Anterior cingulate cortex (tissue), 58 donors: ENCODE measurements at regions not wholly inside any gene's neighbourhood (a gene's known extent, or its start where the extent isn't known, plus 50 kb on each side); places are given as distances from the start of the nearest gene placed in this dataset.
"Not testable (repeated sequence)": the region's sequence is repeated elsewhere in the genome, so short reads cannot be mapped to it uniquely, and the experiment has no call there.

Source experiments
- DNase-seq, 58 donors: peaks; one replicate each; lab custom pipeline; 2025; lab: John Stamatoyannopoulos, UW

DNA sequence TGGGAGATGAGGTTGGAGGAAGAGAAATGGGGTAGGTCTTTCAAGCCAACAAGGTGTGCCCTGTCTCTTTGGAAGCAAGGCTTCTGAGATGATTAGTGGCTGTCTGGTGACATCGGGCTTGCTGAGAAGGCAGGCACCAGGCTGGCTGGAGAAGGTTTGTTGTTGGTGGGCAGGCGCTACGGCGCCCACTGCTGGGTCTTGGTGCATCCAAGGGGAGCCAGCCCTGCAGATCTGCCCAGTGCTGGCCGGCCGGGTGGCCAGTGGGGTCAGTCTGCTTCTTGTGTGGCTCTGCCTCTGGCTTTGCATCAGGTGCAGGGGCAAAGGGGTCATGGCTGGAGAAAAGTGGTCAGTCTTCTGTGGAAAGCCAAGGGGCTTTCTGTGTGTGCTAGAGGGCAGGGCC, 126.2 kb downstream of the TLR5 start:
- no peak for DNase-seq

DNA sequence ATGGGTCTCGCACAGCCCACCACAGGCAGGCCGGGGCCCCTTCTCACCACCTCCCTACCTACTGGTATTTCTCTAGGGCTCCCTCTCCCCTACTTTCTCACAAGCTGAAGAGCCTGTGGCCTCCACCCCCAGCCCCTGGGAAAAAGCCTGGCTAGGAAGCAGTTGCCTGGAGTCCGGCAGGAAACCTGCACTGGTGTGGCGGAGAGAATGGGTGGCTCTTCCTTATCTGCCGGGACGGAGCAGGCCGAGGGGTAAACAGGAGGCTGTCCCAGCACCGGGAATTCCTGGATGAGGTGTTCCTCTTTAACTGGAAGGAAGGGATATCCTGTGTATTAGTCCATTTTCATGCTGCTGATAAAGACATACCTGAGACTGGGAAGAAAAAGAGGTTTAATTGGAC, 125.8 kb downstream of the TLR5 start:
- DNase-seq: no peak

DNA sequence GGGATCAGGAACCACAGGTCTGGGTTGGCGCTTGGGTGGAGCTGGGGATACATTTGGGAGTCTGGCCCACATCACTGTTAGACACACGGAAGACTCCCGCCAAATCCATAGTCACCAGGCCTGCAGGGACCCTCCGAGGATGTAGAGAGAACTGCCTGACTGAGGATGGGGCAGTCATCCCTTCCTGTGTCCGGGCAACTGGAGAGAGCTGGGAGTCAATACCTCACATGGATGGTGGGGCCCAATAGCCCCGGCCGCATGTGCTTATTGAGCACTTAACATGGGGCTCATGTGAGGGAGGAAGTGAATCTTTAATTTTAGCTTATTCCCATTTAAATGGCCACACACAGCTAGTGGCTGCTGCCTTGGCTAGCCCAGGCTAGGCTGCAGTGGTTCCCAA, 124.5 kb downstream of the TLR5 start:
- no peak for DNase-seq

DNA sequence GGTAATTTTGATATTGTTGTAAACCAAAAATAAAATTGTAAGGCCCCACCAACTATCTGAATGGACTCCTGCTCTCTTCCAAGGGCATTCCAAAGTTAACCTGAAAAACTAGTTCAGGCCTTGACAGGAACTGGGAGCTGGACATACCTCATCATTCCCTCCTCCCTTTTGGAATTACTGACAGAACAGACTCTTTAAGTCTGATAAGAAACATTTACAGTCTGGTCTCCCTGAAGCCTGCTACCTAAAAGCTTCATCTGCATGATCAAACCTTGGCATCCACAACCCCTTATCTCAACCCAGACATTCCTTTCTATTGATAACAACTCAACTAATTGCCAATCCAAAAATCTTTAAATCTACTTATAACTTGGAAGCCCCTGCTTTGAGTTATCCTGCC, 123.8 kb downstream of the TLR5 start:
- no peak for DNase-seq

DNA sequence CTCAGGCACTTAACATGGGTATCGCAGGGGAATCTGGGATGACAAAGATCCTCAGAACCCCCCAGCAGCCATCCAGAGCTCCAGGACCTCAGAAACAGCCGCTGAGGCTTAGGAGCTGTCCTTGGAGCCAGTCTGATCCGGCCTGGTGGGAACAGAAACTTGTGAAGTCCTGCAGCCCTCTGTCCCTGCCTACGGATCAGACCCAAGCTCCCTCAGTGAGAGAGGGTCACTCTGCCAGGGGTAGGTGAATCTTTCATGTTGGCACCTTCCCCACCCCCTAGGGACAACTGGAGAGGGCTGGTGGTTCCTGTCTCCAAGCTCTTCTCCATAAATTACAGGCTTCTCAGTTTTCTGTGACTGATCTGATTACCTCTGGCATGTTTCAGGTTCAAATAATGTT, 122.3 kb downstream of the TLR5 start:
- DNase-seq: no peak

DNA sequence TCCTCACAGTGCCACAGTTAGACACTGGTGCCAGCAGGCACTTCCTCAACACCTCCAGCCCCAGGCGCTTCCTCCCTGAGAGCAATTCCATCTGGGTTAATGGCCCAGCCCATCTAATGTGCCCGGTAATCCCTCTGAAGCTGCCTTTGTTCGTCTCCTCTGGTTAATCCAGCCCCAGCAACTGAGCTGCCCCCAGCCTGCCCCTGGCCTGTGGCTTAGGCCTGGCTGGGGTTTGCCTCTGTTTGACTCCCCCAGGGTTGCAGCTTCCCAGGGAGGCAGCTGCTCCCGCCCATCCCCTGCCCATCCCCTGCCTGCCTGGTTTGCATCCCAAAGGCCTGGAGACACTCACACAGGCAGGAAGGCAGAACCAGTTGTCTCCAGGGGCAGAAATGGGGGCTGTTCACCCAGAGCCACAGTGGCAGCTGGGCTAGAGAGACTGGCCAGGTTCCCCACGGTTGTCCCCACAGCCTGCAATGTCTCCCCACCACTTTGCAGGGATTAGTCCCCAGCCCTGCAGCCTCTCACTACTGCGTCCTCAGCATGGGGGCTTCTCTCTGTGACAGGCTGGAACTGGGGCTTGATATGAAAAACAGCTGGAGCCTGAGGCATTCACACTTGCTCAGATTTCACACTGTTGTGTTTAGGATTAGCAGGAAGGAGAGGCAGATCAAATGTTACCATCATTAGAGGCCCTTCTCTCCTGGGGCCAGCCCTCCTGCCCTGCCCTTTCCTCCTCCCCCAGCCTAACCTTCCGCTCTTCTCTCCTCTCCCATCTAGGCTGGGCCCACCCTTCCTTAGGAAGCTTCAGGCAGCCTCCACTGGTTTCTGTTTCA, 120.2 kb downstream of the TLR5 start:
- DNase-seq: no peak

DNA sequence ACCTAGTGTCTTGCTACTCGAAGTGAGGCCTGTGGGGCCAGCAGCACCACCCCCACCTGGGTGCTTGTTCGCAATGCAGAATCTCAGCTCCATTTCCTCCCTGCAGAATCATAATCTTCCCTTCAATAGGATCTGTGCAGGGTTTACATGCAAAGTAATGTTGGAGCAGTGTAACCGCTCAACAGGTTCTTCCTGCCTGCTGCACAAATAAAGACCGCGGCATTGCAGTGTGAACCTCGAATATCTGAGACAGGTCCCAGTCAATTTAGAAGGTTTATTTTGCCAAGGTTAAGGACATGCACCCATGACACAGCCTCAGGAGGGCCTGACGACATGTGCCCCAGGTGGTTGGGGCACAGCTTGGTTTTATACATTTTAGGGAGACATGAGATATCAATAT, 119.2 kb downstream of the TLR5 start:
- no peak for DNase-seq

DNA sequence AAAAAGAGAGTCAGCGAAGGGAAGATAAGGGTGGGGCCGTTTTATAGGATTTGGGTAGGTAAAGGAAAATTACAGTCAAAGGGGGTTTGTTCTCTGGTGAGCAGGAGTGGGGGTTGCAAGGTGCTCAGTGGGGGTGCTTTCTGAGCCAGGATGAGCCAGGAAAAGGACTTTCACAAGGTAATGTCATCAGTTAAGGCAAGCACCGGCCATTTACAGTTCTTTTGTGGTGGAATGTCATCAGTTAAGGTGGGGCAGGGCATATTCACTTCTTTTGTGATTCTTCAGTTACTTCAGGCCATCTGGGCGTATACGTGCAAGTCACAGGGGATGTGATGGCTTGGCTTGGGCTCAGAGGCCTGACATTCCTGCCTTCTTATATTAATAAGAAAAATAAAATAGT, 118.6 kb downstream of the TLR5 start:
- DNase-seq: not testable (repeated sequence)

DNA sequence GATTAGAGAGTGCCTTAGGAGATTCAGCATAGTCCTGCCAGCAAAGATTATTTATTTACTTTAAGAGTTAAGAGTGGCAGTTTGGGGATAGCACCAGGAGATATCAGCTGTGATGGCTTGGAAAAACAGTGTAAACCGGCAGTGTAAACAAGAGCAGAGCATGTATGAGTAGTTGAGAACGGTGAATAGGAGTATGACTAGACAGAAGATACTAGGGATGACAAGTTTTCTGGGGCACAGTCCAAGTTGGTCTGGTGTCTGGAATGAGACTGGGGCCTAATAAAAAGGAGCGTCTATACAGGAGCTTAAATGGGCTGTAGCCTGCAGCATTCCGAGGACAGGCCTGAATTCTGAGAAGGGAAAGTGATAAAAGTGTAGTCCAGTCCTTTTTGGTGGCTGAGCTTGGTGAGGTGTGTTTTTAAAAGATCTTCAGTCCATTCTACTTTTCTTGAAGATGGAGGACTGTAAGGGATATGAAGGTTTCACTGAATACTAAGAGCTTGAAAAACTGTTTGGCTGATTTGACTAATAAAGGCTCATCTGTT, 117.8 kb downstream of the TLR5 start:
- not testable (repeated sequence) for DNase-seq

DNA sequence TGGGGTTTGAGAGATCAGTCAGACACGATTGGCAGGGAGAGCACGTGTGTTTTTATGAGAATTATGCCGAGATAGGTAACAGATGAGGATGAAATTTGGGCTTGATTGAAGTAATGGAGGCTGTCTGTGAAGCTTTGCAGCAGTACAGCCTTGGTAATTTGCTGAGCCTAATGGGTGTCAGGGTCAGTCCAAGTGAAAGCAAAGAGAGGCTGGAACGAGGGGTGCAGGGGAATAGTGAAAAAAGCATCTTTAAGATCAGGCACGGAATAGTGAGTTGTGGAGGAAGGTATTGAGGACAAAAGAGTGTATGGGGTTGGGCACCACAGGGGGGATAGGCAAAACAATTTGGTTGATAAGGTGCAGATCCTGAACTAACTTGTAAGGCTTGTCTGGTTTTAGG, 116.4 kb downstream of the TLR5 start:
- DNase-seq: not testable (repeated sequence)

DNA sequence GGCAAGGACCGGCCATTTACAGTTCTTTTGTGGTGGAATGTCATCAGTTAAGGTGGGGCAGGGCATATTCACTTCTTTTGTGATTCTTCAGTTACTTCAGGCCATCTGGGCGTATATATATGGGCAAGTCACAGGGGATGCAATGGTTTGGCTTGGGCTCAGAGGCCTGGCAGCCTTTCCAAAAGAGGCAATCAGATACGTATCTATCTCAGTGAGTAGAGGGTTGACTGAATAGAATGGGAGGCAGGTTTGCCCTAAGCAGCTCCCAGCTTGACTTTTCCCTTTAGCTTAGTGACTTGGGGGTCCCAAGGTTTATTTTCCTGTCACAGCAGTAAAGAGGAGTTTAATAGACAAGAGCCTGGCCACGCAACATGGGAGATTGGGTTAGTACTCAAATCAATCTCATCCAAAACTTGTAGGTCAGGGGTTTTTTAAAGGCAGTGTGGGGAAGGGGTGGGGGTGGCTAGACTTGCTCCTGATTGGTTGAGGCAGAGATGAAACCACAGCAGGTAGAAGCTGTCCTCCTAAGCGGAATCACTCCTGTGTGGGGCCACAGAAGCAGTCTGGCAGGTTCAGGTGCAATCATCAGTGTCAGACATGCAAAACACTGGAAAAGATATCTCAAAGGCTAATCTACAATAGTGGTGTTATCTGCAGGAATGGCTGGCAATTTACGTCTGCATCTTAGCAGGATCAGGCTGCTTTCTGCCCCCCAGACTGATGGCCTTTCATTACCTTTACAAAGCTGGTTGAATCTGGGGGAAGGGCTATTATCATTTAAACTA, 112.9 kb downstream of the TLR5 start:
- DNase-seq: no peak

DNA sequence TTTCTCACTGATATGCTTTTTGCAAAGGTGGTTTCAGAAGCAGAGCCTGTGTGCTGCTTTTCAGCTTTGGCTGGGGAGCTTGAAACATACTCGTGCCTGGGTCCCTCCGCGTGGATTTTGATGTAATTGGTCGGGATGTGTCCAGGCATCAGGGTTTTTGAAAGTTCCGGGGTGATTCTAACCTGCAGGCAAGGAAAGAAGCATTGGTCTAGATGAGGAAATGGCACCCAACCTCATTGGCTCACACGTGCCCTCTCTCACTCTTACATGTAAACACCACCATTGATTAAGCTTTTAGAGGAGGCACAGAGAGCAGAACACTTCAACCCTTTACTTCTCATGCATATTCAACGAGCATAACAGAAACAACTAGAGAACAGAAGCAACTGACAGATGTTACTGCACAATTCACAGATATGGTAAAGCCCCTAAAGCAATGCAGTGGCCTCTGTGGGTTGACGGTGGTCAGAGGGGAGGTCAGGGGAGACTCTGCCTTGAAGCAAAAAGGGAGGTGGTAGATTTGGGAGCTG, 112.1 kb downstream of the TLR5 start:
- no peak for DNase-seq

DNA sequence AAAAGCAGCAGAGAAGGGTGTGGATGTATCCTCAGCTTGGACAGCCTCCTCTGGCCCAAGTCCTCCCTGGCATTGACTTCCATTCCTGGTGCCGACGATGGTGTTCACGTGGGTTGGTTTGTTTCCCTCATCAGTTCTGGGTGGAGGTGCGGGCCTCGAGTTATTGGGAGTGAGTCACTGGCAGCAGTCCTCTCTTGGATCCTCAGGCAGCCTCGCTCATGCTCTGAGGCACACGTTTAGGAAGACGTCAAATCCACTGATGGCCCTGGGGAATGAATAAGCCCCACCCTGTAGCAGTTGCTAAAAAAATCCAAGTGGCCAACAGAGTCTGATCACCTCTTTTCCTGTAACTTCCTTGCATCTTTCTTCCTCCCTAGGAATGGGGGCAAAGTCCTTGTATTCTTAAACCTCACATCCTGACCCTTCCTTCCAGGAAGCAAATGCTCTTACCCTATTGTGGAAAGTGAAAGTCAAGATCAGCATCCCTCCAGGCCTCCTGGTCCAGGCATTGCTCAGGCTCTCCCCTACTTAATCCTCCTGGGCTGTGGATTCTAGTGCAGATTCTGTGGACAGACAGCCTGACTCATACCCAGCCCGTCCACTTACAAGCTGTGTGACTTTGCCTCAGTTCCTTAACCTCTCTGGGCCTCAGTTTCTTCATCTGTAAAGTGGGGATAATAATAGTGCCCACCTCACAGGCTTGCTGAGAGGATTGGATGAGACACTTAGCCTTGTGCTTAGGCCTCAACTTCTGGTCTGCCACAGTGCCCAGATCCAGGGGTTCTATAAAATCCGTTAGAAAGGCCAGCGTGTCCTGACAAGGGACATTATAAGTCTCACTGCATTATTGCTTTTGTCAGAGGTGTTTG, 111.1 kb downstream of the TLR5 start:
- DNase-seq: no peak

DNA sequence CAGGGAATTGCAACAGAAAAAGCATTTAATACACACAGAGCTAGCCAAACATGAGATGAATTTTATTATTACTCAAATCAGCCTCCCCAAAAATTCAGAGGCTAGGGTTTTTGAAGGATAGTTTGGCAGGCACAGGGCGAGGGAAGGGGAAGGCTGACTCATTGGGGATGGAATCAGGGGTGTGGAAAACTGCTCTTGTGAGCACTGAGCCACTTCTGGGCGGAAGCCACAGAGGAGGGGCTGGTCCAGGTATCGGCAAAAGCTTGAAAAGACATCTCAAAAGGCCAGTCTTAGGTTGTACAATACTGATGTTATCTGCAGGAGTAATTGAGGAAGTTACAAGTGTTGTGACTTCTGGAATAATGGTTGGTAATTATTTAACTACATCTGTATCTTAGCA, 109.4 kb downstream of the TLR5 start:
- DNase-seq: no peak

DNA sequence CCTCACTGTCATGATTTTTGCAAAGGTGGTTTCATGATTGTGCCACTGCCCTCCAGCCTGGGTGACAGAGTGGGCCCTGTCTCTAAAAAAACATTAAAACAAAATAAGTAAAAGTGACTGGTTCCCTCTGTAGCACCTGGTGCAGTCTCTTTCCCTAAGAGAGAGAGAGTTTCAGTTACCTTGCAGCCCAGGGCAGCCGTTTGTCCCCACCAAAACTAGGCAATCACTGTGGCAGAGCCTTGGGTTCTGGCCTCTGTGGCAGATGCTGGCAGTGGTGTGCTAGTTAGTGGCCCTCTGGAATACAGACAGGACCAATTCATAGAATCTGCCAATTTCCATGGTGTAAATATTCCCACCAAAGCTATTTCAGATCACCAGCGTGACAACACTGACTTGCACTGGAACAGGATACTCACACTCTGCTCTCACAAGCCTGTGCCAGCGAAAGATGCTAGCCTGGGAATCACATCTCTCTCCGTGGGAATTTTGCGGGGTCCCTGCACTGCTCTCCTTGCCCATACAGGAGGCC, 108.7 kb downstream of the TLR5 start:
- no peak for DNase-seq

DNA sequence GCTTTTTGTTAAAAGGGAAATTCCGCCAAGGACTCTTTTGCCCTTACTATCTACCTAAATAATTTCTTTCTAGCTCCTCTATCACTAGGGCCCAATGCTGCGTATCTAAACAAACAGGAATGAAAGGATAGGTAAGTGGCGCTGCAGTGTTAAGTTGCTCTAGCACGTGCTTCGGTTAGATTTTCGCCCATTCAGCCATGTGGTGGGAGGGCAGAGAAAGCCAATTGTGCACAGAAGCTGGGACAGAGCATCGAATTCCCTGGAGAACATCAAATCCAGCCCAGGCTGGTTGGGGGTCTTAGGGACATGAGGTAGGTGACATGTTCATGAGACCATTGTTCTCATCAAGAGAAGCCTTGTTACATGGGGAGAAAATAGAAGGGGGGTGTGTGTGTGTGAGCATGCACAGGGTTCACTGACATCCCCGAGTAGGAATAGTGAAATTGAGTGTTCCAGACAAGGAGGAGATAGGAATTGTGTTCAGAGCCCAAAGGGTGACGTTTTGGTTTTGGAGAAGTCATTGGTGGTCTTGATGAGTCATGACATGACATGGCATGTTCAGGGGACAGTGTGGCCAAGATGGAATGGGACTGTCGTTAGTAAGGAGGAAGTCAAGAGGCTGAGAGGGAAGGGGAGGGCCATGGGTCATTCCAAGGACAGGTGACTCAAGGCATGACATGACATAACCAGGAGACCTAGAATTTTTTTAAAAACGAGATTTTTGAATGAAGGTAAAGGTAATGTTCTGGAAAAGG, 107.1 kb downstream of the TLR5 start:
- DNase-seq: no peak

DNA sequence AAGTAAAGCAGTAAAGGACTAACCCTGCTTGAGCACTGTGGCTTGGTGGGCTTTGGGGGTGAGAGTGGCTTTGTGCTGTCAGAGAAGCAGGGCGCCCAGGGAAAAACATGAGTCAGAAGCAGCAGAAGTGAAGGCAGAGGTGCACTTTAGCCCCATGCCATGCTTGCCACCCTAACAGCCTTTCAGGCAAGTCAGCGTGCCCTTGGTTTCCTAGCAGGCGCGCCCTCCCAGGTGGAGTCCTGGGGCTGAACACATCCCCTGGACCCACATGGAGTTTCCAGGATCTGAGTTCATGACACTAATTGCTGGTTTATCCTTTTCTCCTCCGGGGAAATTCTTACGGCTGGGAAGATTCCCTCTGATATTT, 106.6 kb downstream of the TLR5 start:
- DNase-seq: no peak

DNA sequence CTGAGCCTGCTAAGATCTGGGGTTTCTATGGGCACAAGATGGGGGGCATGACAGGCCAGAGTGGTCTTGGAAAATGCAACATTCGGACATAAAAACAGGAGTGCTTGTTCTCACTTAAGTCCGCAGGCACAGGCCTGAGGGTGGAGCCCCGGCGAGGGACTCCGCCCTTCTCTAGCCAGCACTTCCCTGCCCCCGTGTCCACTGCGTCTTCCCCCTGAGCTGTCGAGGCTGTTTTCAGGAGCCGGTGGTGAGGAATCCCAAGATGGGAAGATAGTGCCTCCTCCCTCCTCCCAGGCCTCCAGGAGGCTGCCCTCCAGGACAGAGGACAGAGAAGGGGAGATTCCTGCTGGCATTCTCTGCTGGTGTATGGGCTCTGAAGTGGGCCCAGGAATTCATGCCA, 105.2 kb downstream of the TLR5 start:
- DNase-seq: no peak

DNA sequence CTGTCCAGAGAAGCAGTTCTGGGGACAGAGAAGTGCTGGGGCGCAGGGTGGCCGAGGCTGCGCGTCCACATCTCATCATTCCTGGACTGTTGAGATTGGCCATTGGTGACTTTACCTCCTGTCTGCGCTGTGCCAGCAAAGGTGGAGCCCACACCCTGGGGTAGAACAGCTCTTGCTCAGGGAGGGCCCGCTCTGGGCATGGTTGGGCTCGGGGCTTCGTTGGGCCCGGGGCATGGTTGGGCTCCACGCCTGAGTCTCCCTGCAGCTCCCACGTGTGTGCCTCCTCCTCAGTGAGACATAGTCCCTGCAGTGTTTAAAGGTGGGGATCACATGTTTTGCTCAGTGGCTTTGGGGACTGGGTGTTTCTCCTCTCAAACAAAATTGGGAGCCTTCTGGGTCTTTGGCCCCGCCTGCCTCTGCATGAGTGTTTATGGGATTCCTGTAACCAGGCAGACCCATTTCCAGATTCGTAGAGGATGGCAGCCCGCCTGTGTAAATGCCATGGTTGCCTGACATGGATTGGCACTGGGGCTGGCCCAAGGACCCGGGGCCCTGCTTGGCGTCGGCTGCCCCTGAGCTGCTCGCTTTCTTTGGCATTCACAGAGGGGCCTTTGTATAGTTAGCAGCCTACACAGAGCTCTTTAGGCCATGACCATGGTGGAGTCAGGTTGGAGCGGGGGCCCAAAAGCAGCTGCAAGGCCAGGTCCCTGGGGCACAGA, 104.6 kb downstream of the TLR5 start:
- DNase-seq: peak in 1 of 58 donors; percentile 3
